Motor neuron (in vitro differentiated cells): ENCODE measurements at regions not wholly inside any gene's neighbourhood (a gene's known extent, or its start where the extent isn't known, plus 50 kb on each side); places are given as distances from the start of the nearest gene placed in this dataset.

Source experiments
- ATAC-seq, 8 experiments: fragments of 200-7000 bp; cut with Tn5 transposase; replicated peaks in 6 of 8; 2 replicates each; pipeline ENCODE4 v1.8.0; 2021; ENCODE audit warnings: mild to moderate bottlenecking in 8 of 8, moderate library complexity in 8 of 8
- H3K27ac ChIP-seq, 2 donors: fragments of 250-450 bp; sonication (Bioruptor Pico); 2 replicates each; pipeline ENCODE4 v1.9.0; 2021; ENCODE audit warnings: antibody characterized with exemption in 2 of 2, mild to moderate bottlenecking in 2 of 2, moderate library complexity in 1 of 2
- H3K4me1 ChIP-seq, 2 donors: fragments of 250-450 bp; sonication (Bioruptor Pico); replicated peaks in 1 of 2; 2 replicates each; pipeline ENCODE4 v1.6.1; 2021; ENCODE audit warnings: antibody characterized with exemption in 2 of 2, mild to moderate bottlenecking in 2 of 2, moderate library complexity in 1 of 2
- H3K4me3 ChIP-seq, 5 donors: fragments of 250-450 bp; sonication (Bioruptor Pico); 2 replicates each; pipeline ENCODE4 v1.9.0; 2021; ENCODE audit warnings: antibody characterized with exemption in 5 of 5, mild to moderate bottlenecking in 5 of 5, moderate library complexity in 4 of 5
- WGBS, 10 experiments: fragments of 450-650 bp; shearing (Covaris generic); methylation state at CpG; one replicate each; pipeline ENCODE4 v1.0.0; 2022; 5-methylcytosine and 5-hydroxymethylcytosine counted together
- in situ Hi-C, 9 experiments: fragments of 400-800 bp; cut with MboI; loops; one replicate each; pipeline ENCODE4 v1.15.0; 2021; ENCODE audit warnings: low sequenced_read_pairs in 9 of 9, low pct_unique_long_range_greater_than_20kb in 2 of 9; ENCODE audit not compliant: unreplicated experiment in 9 of 9

- WGBS, 10 experiments: 60 to 75% (median 70%) methylated on average over 1 to 6 of the region's 7 CpGs; no CpG with 5 or more reads in 6 of the 10 experiments
- H3K4me1 ChIP-seq: no peaks in the 10 kb centered on the region
- no peak overlapping the region for H3K27ac ChIP-seq
- in situ Hi-C loops: no loop called here
- ATAC-seq: no peak
- no peak overlapping the region for H3K4me3 ChIP-seq
These were observed 221.8 kb downstream of the SNRPN start for GRCh38 chr15:25176616-25176923.

GRCh38 chr15:25176991-25177954 lies 222.5 kb downstream of the SNRPN start:
- ATAC-seq: no peak
- 19 to 86% (median 52%) methylated on average over 1 to 7 of the region's 21 CpGs; no CpG with 5 or more reads in 5 of the 10 experiments for WGBS, 10 experiments
- H3K4me3 ChIP-seq: no peak overlapping the region
- H3K4me1 ChIP-seq: no peaks in the 10 kb centered on the region
- in situ Hi-C loops: no loop called here
- no peak overlapping the region for H3K27ac ChIP-seq

GRCh38 chr15:25177955-25178801 lies 223.4 kb downstream of the SNRPN start:
- Histone ChIP-seq H3K27ac (no peak overlapping the region), H3K4me3 (no peak overlapping the region), H3K4me1 (no peaks in the 10 kb centered on the region)
- no peak for ATAC-seq
- in situ Hi-C loops: no loop called here
- 0 to 100% (median 52%) methylated on average over 1 to 5 of the region's 11 CpGs; no CpG with 5 or more reads in 4 of the 10 experiments for WGBS, 10 experiments

- H3K4me1 ChIP-seq: no peaks in the 10 kb centered on the region
- H3K27ac ChIP-seq: no peak overlapping the region
- ATAC-seq: no peak
- in situ Hi-C loops: no loop called here
- 4 to 85% (median 72%) methylated on average over 2 to 6 of the region's 17 CpGs; no CpG with 5 or more reads in 5 of the 10 experiments for WGBS, 10 experiments
- H3K4me3 ChIP-seq: no peak overlapping the region
These were observed 224.3 kb downstream of the SNRPN start for GRCh38 chr15:25178835-25179672.

GRCh38 chr15:25179673-25180511 lies 225.1 kb downstream of the SNRPN start:
- Histone ChIP-seq H3K27ac (no peak overlapping the region), H3K4me1 (no peaks in the 10 kb centered on the region), H3K4me3 (no peak overlapping the region)
- WGBS, 10 experiments: 17 to 92% (median 80%) methylated on average over 1 to 5 of the region's 14 CpGs; no CpG with 5 or more reads in 5 of the 10 experiments
- ATAC-seq: no peak
- in situ Hi-C loops: no loop called here

- in situ Hi-C loops: no loop called here
- ATAC-seq: no peak
- H3K27ac ChIP-seq: no peak overlapping the region
- WGBS, 10 experiments: 21 to 91% (median 45%) methylated on average over 2 to 4 of the region's 15 CpGs; no CpG with 5 or more reads in 6 of the 10 experiments
- H3K4me3 ChIP-seq: no peak overlapping the region
- no peaks in the 10 kb centered on the region for H3K4me1 ChIP-seq
These were observed 226.0 kb downstream of the SNRPN start for GRCh38 chr15:25180606-25181292.

GRCh38 chr15:25181293-25182097 lies 226.7 kb downstream of the SNRPN start:
- ATAC-seq: no peak
- WGBS, 10 experiments: 0 to 100% (median 57%) methylated on average over 1 to 7 of the region's 17 CpGs; no CpG with 5 or more reads in 3 of the 10 experiments
- no peak overlapping the region for H3K4me3 ChIP-seq
- in situ Hi-C loops: no loop called here
- H3K27ac ChIP-seq: no peak overlapping the region
- H3K4me1 ChIP-seq: no peaks in the 10 kb centered on the region

- WGBS, 10 experiments: 50 to 93% (median 83%) methylated on average over 1 to 4 of the region's 6 CpGs; no CpG with 5 or more reads in 3 of the 10 experiments
These were observed 227.3 kb downstream of the SNRPN start for GRCh38 chr15:25182098-25182478.

GRCh38 chr15:25182736-25183445 lies 228.1 kb downstream of the SNRPN start:
- ATAC-seq: no peak
- Histone ChIP-seq H3K27ac (no peak overlapping the region), H3K4me3 (no peak overlapping the region), H3K4me1 (no peaks in the 10 kb centered on the region)
- in situ Hi-C loops: no loop called here
- 40 to 92% (median 73%) methylated on average over 1 to 4 of the region's 14 CpGs; no CpG with 5 or more reads in 2 of the 10 experiments for WGBS, 10 experiments

More at GRCh38 chr15:25182098-25182478, 227.3 kb downstream of the SNRPN start:
- Histone ChIP-seq H3K27ac (no peak overlapping the region), H3K4me3 (no peak overlapping the region), H3K4me1 (no peaks in the 10 kb centered on the region)
- ATAC-seq: no peak
- in situ Hi-C loops: no loop called here

GRCh38 chr15:25183581-25184251 lies 228.9 kb downstream of the SNRPN start:
- H3K4me1 ChIP-seq: no peaks in the 10 kb centered on the region
- no peak overlapping the region for H3K27ac ChIP-seq
- H3K4me3 ChIP-seq: no peak overlapping the region
- in situ Hi-C loops: no loop called here
- WGBS, 10 experiments: 17 to 83% (median 60%) methylated on average over 1 to 7 of the region's 9 CpGs; no CpG with 5 or more reads in 6 of the 10 experiments
- ATAC-seq: no peak
